KMS-11 (cell line): ENCODE measurements at regions not wholly inside any gene's neighbourhood (a gene's known extent, or its start where the extent isn't known, plus 50 kb on each side); places are given as distances from the start of the nearest gene placed in this dataset.

ENCODE experiments used
- H2AFZ ChIP-seq: fragments of 200-600 bp; sonication (generic); 2 replicates; pipeline ENCODE4 v1.6.1; 2016; ENCODE audit warnings: antibody characterized with exemption, mixed run types, low read depth
- H3K27ac ChIP-seq: fragments of 200-600 bp; sonication (generic); 2 replicates; pipeline ENCODE4 v1.6.1; 2016; ENCODE audit warnings: mild to moderate bottlenecking, mixed run types
- H3K27me3 ChIP-seq: fragments of 200-600 bp; sonication (generic); 2 replicates; pipeline ENCODE4 v1.6.1; 2017; ENCODE audit warnings: mild to moderate bottlenecking, low read depth, mixed run types, moderate library complexity; ENCODE audit not compliant: insufficient read depth
- H3K36me3 ChIP-seq: fragments of 200-600 bp; sonication (generic); 2 replicates; pipeline ENCODE4 v1.6.1; 2017; ENCODE audit warnings: mild to moderate bottlenecking, mixed run types; ENCODE audit not compliant: insufficient read depth
- H3K4me1 ChIP-seq: fragments of 200-600 bp; sonication (generic); 2 replicates; pipeline ENCODE4 v1.6.1; 2016; ENCODE audit warnings: mild to moderate bottlenecking, low read depth, mixed run types; ENCODE audit not compliant: poor library complexity, severe bottlenecking
- H3K4me2 ChIP-seq: fragments of 200-600 bp; sonication (generic); 2 replicates; pipeline ENCODE4 v1.7.0; 2016; ENCODE audit warnings: mild to moderate bottlenecking, mixed run types
- H3K4me3 ChIP-seq: fragments of 200-600 bp; sonication (generic); IDR thresholded peaks from 2 replicates; pipeline ENCODE4 v1.6.1; 2017; ENCODE audit warnings: low read depth, low read length, mixed read lengths; ENCODE audit not compliant: insufficient read depth
- H3K79me2 ChIP-seq: fragments of 200-600 bp; sonication (generic); 2 replicates; pipeline ENCODE4 v1.6.1; 2016; ENCODE audit warnings: low read depth, mixed run types; ENCODE audit not compliant: insufficient read depth
- H3K9ac ChIP-seq: fragments of 200-600 bp; sonication (generic); 2 replicates; pipeline ENCODE4 v1.6.1; 2016; ENCODE audit warnings: mild to moderate bottlenecking, mixed run types
- H4K20me1 ChIP-seq: fragments of 200-600 bp; sonication (generic); 2 replicates; pipeline ENCODE4 v1.6.1; 2016; ENCODE audit warnings: mild to moderate bottlenecking, mixed run types; ENCODE audit not compliant: insufficient read depth
- CTCF ChIP-seq: fragments of 200-600 bp; sonication (generic); conservative IDR thresholded peaks from 2 replicates; pipeline ENCODE4 v1.6.1; 2017; ENCODE audit warnings: low read depth, mild to moderate bottlenecking, antibody characterized with exemption, low read length, moderate library complexity, mixed read lengths

DNA sequence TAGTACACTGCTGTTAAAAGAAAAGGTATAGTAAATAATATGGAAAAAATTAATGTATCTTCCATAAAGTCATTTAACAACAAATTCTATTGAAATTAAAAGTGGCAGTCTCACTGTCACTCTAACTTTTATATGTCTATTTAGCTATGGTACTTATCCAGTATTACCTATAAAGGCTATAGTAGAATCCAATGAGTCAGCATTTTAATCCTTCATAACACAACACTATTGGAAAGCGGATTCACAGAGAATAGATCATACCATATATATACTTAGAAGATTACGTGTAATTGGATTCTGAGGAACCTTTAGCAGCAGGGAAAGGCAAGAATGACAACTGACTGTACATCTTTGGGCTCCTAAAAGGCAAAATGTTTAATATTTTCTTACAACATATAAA, 1942.6 kb downstream of the PCDH7 start:
- no peak overlapping the region for H3K27ac ChIP-seq
- H3K27me3 ChIP-seq, result no peaks in the 10 kb centered on the region
- H3K4me2 ChIP-seq, result no peak overlapping the region
- no peak overlapping the region for H3K4me3 ChIP-seq
- no peaks in the 10 kb centered on the region for H3K79me2 ChIP-seq
- TF ChIP-seq CTCF, result no peak
- H3K36me3 ChIP-seq, result no peaks in the 10 kb centered on the region
- no peaks in the 10 kb centered on the region for H4K20me1 ChIP-seq
- H2AFZ ChIP-seq, result no peak overlapping the region
- no peak overlapping the region for H3K9ac ChIP-seq
- H3K4me1 ChIP-seq, result no peaks in the 10 kb centered on the region

- Histone ChIP-seq H4K20me1 (no peaks in the 10 kb centered on the region), H3K79me2 (no peaks in the 10 kb centered on the region), H3K27me3 (no peaks in the 10 kb centered on the region), H3K4me2 (no peak overlapping the region), H3K27ac (no peak overlapping the region), H3K4me3 (no peak overlapping the region), H2AFZ (no peak overlapping the region), H3K4me1 (no peaks in the 10 kb centered on the region), H3K36me3 (no peaks in the 10 kb centered on the region), H3K9ac (no peak overlapping the region)
- TF ChIP-seq CTCF, result no peak
Measured at GRCh38 chr4:32672359-32672758, 1952.2 kb downstream of the PCDH7 start.

DNA sequence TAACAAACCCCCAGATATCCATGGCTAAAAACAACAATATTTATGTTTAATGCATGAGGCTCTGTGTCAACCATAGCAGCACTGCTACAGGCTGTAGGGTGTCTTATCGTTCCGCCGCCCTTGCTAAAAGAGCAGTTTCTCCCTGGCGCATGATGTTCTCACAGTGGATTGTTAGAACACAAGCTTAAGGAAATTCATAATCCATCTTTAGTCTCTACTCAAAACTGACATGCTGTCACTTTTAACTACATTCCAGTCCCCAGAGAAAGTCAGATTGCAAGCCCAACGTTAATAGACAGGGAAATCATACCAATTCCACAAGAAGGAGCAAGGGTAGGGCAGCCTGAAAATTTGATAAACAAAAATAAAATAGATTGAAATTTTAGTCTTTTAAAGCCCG, 1960.8 kb downstream of the PCDH7 start:
- TF ChIP-seq CTCF, result no peak
- Histone ChIP-seq H3K4me3 (no peak overlapping the region), H3K4me1 (no peaks in the 10 kb centered on the region), H3K4me2 (no peak overlapping the region), H3K9ac (no peak overlapping the region), H3K27ac (no peak overlapping the region), H3K27me3 (no peaks in the 10 kb centered on the region), H2AFZ (no peak overlapping the region), H3K36me3 (no peaks in the 10 kb centered on the region), H4K20me1 (no peaks in the 10 kb centered on the region), H3K79me2 (no peaks in the 10 kb centered on the region)

DNA sequence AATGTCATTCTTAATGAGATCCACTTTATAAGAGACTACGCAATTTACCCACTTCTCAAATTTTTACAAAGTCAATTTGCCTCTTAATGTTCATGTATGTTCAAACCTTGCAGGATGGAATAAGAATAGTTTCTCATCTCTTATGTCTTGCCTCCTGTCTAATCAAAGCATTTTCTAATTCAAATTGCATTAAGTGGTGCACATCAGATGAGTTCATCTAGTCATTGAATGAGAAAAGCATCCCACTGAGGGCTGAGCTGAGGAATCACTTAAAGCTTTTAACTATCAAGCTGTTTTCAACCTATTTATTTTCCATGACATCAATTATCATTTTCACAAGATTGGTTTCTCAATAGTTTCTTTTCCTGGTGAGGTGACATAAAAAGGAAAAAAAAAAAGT, 1964.0 kb downstream of the PCDH7 start:
- no peak overlapping the region for H3K27ac ChIP-seq
- H3K9ac ChIP-seq, result no peak overlapping the region
- no peaks in the 10 kb centered on the region for H3K4me1 ChIP-seq
- no peaks in the 10 kb centered on the region for H3K79me2 ChIP-seq
- H3K27me3 ChIP-seq, result no peaks in the 10 kb centered on the region
- no peaks in the 10 kb centered on the region for H3K36me3 ChIP-seq
- no peak overlapping the region for H3K4me2 ChIP-seq
- H2AFZ ChIP-seq, result no peak overlapping the region
- no peak overlapping the region for H3K4me3 ChIP-seq
- no peaks in the 10 kb centered on the region for H4K20me1 ChIP-seq
- TF ChIP-seq CTCF, result no peak

DNA sequence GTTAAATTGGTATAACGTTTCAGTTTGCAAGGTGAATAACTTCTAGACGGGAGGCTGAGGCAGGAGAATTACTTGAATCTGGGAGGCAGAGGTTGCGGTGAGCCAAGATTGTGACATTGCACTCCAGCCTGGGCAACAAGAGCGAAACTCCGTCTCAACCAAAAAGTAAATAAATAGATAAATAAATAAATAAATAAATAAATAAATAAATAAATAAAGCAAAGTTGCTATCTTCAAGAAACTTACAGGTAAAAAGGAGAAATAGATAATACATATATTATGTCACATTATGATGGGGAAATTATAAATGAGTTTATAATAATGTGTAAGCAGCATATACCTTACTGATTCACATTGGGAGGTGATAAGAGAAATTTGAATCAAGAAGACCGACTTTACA, 1966.0 kb downstream of the PCDH7 start:
- H3K4me2 ChIP-seq, result no peak overlapping the region
- no peaks in the 10 kb centered on the region for H3K36me3 ChIP-seq
- H3K79me2 ChIP-seq, result no peaks in the 10 kb centered on the region
- H4K20me1 ChIP-seq, result no peaks in the 10 kb centered on the region
- H2AFZ ChIP-seq, result no peak overlapping the region
- no peak for TF ChIP-seq CTCF
- H3K4me1 ChIP-seq, result no peaks in the 10 kb centered on the region
- no peak overlapping the region for H3K9ac ChIP-seq
- no peak overlapping the region for H3K4me3 ChIP-seq
- no peaks in the 10 kb centered on the region for H3K27me3 ChIP-seq
- H3K27ac ChIP-seq, result no peak overlapping the region
